Iris pigment epithelial cell (primary cell): ENCODE measurements at regions not wholly inside any gene's neighbourhood (a gene's known extent, or its start where the extent isn't known, plus 50 kb on each side); places are given as distances from the start of the nearest gene placed in this dataset.
A peak's percentile ranks its signal among the peaks of the same experiment; 100 is the strongest.

ENCODE experiments used
- DNase-seq: peaks from one replicate; pipeline ENCODE4 v3.0.0-alpha.2; 2011; ENCODE audit warnings: low read depth

- no peak for DNase-seq
Observed at GRCh38 chr2:216575465-216575864, 57.8 kb upstream of the IGFBP2 start.

DNA sequence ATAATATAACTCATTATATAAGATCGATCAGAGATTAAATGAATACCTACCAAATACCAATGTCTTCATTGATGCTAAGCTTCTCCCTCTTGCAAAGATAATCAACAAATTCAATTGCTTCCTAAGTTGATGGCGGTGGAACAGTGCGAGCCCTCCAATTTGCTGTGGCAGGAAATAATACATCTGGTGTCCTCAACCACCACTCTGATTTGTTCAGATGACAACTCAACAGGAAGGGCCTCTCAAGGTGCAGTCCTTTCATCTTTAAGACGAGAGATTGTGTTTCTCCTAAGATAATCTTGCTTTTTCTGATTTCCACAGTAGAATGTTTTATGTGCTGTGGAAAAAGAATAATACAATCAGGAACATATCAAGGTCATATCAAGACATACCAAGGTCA is 56.6 kb upstream of the IGFBP2 start:
- no peak for DNase-seq

GRCh38 chr2:216578325-216578724 is 54.9 kb upstream of the IGFBP2 start:
- peak; percentile 38 for DNase-seq

DNA sequence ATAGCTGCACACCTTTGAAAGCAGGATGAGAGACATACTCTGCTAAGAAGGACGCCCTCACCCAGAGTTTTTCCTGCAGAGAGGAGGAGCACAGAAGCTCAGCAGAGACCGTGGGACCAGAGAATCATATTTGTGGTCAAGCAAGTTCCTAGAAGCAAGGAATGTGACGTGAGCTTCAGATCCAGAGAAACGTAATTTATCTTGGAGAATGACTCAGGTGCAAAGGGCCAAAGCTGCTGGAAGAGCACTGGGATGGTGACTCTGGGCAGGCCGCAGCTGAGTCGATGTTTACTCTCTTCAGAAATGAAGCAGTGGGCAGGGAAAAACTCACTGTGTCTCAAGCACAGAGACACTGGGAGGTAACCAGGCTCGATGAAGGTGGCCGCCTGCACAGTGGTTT is 50.1 kb upstream of the IGFBP2 start:
- DNase-seq: peak; percentile 92
